Upper lobe of left lung (tissue), 6 donors: ENCODE measurements at regions not wholly inside any gene's neighbourhood (a gene's known extent, or its start where the extent isn't known, plus 50 kb on each side); places are given as distances from the start of the nearest gene placed in this dataset.

Experiments used
- ATAC-seq, 2 donors: fragments of 200-7000 bp; cut with Tn5 transposase; one replicate each; pipeline ENCODE4 v1.9.1; 2022; ENCODE audit warnings: mild to moderate bottlenecking in 2 of 2, moderate library complexity in 2 of 2; ENCODE audit not compliant: low FRiP score in 2 of 2
- DNase-seq, 2 donors: peaks; one replicate each; pipeline ENCODE4 v3.0.0-alpha.2; 2019 to 2020
- H3K27ac ChIP-seq, 4 donors: fragments of 200-600 bp; sonication (generic); one replicate each; pipeline ENCODE4 v1.5.1; 2016 to 2019
- H3K27me3 ChIP-seq, 4 donors: fragments of 200-600 bp; sonication (generic); one replicate each; pipeline ENCODE4 v1.5.1; 2017 to 2019
- H3K36me3 ChIP-seq, 4 donors: fragments of 200-600 bp; sonication (generic); one replicate each; pipeline ENCODE4 v1.5.1; 2016 to 2019
- H3K4me1 ChIP-seq, 4 donors: fragments of 200-600 bp; sonication (generic); one replicate each; pipeline ENCODE4 v1.5.1; 2018 to 2019
- H3K4me3 ChIP-seq, 4 donors: fragments of 200-600 bp; sonication (generic); one replicate each; pipeline ENCODE4 v1.5.1; 2017 to 2019; ENCODE audit warnings: mild to moderate bottlenecking in 2 of 4, moderate library complexity in 1 of 4
- H3K9me3 ChIP-seq, 4 donors: fragments of 200-600 bp; sonication (generic); one replicate each; pipeline ENCODE4 v1.5.1; 2018 to 2019
- EP300 ChIP-seq, 4 donors: sonication (generic); formaldehyde crosslinking; IDR thresholded peaks; one replicate each; pipeline ENCODE4 v1.5.1; 2017; ENCODE audit warnings: antibody characterized with exemption in 4 of 4, control low read depth in 2 of 4
- POLR2A ChIP-seq, 4 donors: fragments of 450-650 bp; IDR thresholded peaks; one replicate each; pipeline ENCODE4 v1.5.1; 2016 to 2017; ENCODE audit warnings: antibody characterized with exemption in 4 of 4, mild to moderate bottlenecking in 2 of 4
- POLR2AphosphoS5 ChIP-seq, 2 donors: sonication (generic); formaldehyde crosslinking; IDR thresholded peaks; one replicate each; pipeline ENCODE4 v1.5.1; 2017; ENCODE audit warnings: antibody characterized with exemption in 2 of 2
- WGBS, 2 donors: methylation state at CpG; one replicate each; pipeline ENCODE4 v1.1.5; 2017 to 2018; 5-methylcytosine and 5-hydroxymethylcytosine counted together
- TF ChIP-seq, protein P1 (sequence below), 6 experiments: fragments of 450-650 bp in 4 of 6; fragments of 200-600 bp in 2 of 6; sonication (generic) in 2 of 6; IDR thresholded peaks; one replicate each; pipeline ENCODE4 v1.5.1; 2016 to 2019; ENCODE audit warnings: antibody characterized with exemption in 6 of 6
- donor health status: DM: no; HTN: no; CAD: no; lungs with moderate emphysema.
- donor health status: DM: no; HTN: yes; CAD: no; lungs with severe emphysema.

DNA sequence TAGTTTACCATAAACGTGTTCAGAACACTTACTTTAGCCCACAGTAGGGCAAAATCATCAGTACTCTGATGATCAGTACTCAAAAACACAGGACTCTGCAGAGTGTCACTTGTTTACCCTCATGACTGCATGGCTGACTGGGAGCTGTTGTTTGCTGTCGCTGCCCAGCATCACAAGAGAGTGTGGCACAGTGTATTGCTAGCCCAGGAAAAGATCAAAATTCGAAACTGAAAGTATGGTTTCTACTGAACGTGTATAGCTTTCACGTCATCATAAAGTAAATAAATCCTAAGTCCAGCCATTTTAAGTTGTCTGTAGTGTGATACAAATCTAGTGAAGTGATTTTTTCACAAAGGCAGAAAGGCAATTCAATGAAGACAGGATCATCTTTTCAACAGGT, 184.6 kb downstream of the RAMP3 start:
- WGBS, 2 donors, result 43 to 56% methylated on average over 5 of the region's 5 CpGs
- H3K4me1 ChIP-seq, result no peaks in the 10 kb centered on the region
- no peak for TF ChIP-seq POLR2A (IDR thresholded peaks at IDR 0.05)
- TF ChIP-seq, protein P1, sequence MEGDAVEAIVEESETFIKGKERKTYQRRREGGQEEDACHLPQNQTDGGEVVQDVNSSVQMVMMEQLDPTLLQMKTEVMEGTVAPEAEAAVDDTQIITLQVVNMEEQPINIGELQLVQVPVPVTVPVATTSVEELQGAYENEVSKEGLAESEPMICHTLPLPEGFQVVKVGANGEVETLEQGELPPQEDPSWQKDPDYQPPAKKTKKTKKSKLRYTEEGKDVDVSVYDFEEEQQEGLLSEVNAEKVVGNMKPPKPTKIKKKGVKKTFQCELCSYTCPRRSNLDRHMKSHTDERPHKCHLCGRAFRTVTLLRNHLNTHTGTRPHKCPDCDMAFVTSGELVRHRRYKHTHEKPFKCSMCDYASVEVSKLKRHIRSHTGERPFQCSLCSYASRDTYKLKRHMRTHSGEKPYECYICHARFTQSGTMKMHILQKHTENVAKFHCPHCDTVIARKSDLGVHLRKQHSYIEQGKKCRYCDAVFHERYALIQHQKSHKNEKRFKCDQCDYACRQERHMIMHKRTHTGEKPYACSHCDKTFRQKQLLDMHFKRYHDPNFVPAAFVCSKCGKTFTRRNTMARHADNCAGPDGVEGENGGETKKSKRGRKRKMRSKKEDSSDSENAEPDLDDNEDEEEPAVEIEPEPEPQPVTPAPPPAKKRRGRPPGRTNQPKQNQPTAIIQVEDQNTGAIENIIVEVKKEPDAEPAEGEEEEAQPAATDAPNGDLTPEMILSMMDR (IDR thresholded peaks at IDR 0.05), result no peak
- TF ChIP-seq POLR2AphosphoS5 (IDR thresholded peaks at IDR 0.05), result no peak
- TF ChIP-seq EP300 (IDR thresholded peaks at IDR 0.05), result no peak
- H3K27me3 ChIP-seq, result no peaks in the 10 kb centered on the region
- ATAC-seq (no peak), DNase-seq (no peak)
- no peak overlapping the region for H3K27ac ChIP-seq
- H3K36me3 ChIP-seq, result no peaks in the 10 kb centered on the region
- no peak overlapping the region for H3K4me3 ChIP-seq
- no peaks in the 10 kb centered on the region for H3K9me3 ChIP-seq

GRCh38 chr7:45343746-45344145, 186.2 kb downstream of the RAMP3 start:
- Histone ChIP-seq H3K4me3 (no peak overlapping the region), H3K9me3 (no peaks in the 10 kb centered on the region), H3K27me3 (no peaks in the 10 kb centered on the region), H3K27ac (no peak overlapping the region), H3K36me3 (no peaks in the 10 kb centered on the region), H3K4me1 (no peaks in the 10 kb centered on the region)
- WGBS, 2 donors, result 40 to 45% methylated on average over 6 of the region's 6 CpGs
- no peak for DNase-seq
- ATAC-seq, result no peak
- TF ChIP-seq POLR2AphosphoS5 (IDR thresholded peaks at IDR 0.05), result no peak
- no peak for TF ChIP-seq EP300 (IDR thresholded peaks at IDR 0.05)
- TF ChIP-seq, protein P1 (IDR thresholded peaks at IDR 0.05), result no peak
- TF ChIP-seq POLR2A (IDR thresholded peaks at IDR 0.05), result no peak

- H3K27ac ChIP-seq, result no peak overlapping the region
- 50 to 59% methylated on average over 2 of the region's 2 CpGs for WGBS, 2 donors
These were observed 190.2 kb downstream of the RAMP3 start for GRCh38 chr7:45347804-45348203.

DNA sequence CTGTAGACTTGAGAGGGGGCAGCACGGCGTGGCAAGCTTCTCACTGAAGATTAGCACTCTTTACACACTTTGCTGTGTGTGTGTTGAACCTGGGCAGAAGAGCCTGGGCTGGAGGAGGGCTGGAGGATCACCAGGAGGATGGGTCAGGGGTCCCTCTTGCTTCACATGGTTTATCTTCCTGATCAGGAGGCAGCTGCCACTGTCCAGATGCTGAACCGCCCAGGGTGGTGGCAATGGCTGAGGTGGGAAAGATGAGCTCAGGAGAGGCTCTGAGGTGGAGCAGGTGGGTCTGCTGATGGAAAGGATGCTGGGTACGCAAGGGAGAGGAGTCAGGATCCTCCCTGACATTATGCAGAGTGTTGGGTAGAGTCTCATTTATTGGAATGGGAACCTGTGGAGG, 191.5 kb downstream of the RAMP3 start:
- WGBS, 2 donors, result 92 to 95% methylated on average over 4 of the region's 4 CpGs
- no peaks in the 10 kb centered on the region for H3K27me3 ChIP-seq

More at GRCh38 chr7:45347804-45348203, 190.2 kb downstream of the RAMP3 start:
- Histone ChIP-seq H3K4me1 (no peaks in the 10 kb centered on the region), H3K36me3 (no peaks in the 10 kb centered on the region), H3K9me3 (no peaks in the 10 kb centered on the region), H3K4me3 (no peak overlapping the region), H3K27me3 (no peaks in the 10 kb centered on the region)
- DNase-seq, result no peak
- no peak for ATAC-seq
- no peak for TF ChIP-seq POLR2A (IDR thresholded peaks at IDR 0.05)
- TF ChIP-seq, protein P1 (IDR thresholded peaks at IDR 0.05), result no peak
- no peak for TF ChIP-seq POLR2AphosphoS5 (IDR thresholded peaks at IDR 0.05)
- no peak for TF ChIP-seq EP300 (IDR thresholded peaks at IDR 0.05)

DNA sequence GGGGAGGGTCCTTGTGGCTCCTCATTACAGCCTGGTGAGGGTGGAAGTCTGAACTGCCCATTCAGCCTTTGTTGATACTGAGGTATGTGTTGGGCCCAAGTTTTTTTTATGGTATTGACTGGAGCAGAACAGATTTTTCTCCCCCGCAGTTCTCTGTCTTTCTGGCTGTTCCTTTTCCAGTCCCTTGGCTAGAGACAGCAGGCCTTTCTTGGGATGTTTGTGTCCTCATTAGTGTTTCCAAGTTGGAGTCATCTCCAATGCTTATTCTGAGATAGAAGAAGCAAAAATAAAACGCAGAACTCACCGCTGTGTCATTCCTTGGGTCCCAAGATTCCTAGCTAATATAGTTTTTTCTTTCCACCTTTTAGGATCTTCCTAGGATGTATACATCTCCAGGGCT, 193.3 kb downstream of the RAMP3 start:
- Histone ChIP-seq H3K4me1 (no peaks in the 10 kb centered on the region), H3K9me3 (no peaks in the 10 kb centered on the region), H3K36me3 (no peaks in the 10 kb centered on the region), H3K4me3 (no peak overlapping the region), H3K27ac (no peak overlapping the region), H3K27me3 (no peaks in the 10 kb centered on the region)
- WGBS, 2 donors, result 87 to 93% methylated on average over 3 of the region's 3 CpGs
- TF ChIP-seq EP300 (IDR thresholded peaks at IDR 0.05) (no peak), POLR2AphosphoS5 (IDR thresholded peaks at IDR 0.05) (no peak), POLR2A (IDR thresholded peaks at IDR 0.05) (no peak)
- TF ChIP-seq, protein P1 (IDR thresholded peaks at IDR 0.05), result no peak
- DNase-seq (no peak), ATAC-seq (no peak)

More for the DNA sequence above, 191.5 kb downstream of the RAMP3 start:
- Histone ChIP-seq H3K4me1 (no peaks in the 10 kb centered on the region), H3K4me3 (no peak overlapping the region), H3K27ac (no peak overlapping the region), H3K36me3 (no peaks in the 10 kb centered on the region), H3K9me3 (no peaks in the 10 kb centered on the region)
- ATAC-seq (peak in 1 of 2 donors; percentile 43), DNase-seq (no peak)
- TF ChIP-seq, protein P1 (IDR thresholded peaks at IDR 0.05), result no peak
- TF ChIP-seq POLR2AphosphoS5 (IDR thresholded peaks at IDR 0.05) (no peak), EP300 (IDR thresholded peaks at IDR 0.05) (no peak), POLR2A (IDR thresholded peaks at IDR 0.05) (no peak)
